GM21825 (cell line): ENCODE measurements at regions not wholly inside any gene's neighbourhood (a gene's known extent, or its start where the extent isn't known, plus 50 kb on each side); places are given as distances from the start of the nearest gene placed in this dataset.
A peak's percentile ranks its signal among the peaks of the same experiment; 100 is the strongest.
"Not testable (repeated sequence)": the region's sequence is repeated elsewhere in the genome, so short reads cannot be mapped to it uniquely, and the experiment has no call there.

Experiments used
- ATAC-seq: cut with Tn5 transposase; IDR thresholded peaks from one replicate; pipeline ENCODE4 v1.9.1; 2021; ENCODE audit warnings: mild to moderate bottlenecking, moderate library complexity; ENCODE audit not compliant: unreplicated experiment

GRCh38 chr11:43053638-43054412 lies 258.0 kb upstream of the API5 start:
- ATAC-seq: no peak

- ATAC-seq: no peak
Measured at GRCh38 chr11:43067681-43068080, 244.1 kb upstream of the API5 start.

- ATAC-seq: no peak
Measured at GRCh38 chr11:43071338-43071737, 240.5 kb upstream of the API5 start.

- no peak for ATAC-seq
Measured at GRCh38 chr11:43072096-43072495, 239.7 kb upstream of the API5 start.

- no peak for ATAC-seq
Measured at GRCh38 chr11:43072911-43073310, 238.9 kb upstream of the API5 start.

- no peak for ATAC-seq
Measured at GRCh38 chr11:43074810-43075209, 237.0 kb upstream of the API5 start.

- no peak for ATAC-seq
Measured at GRCh38 chr11:43101113-43101512, 210.7 kb upstream of the API5 start.

- no peak for ATAC-seq
Measured at GRCh38 chr11:43116071-43116470, 195.7 kb upstream of the API5 start.

GRCh38 chr11:43119275-43119970 lies 192.4 kb upstream of the API5 start:
- no peak for ATAC-seq

GRCh38 chr11:43122546-43122945 lies 189.2 kb upstream of the API5 start:
- no peak for ATAC-seq

- no peak for ATAC-seq
Measured at GRCh38 chr11:43123443-43123842, 188.4 kb upstream of the API5 start.

GRCh38 chr11:43124272-43124935 lies 187.4 kb upstream of the API5 start:
- no peak for ATAC-seq

- no peak for ATAC-seq
Measured at GRCh38 chr11:43129329-43129728, 182.5 kb upstream of the API5 start.

GRCh38 chr11:43130616-43131015 lies 181.2 kb upstream of the API5 start:
- ATAC-seq: no peak

GRCh38 chr11:43135966-43136534 lies 175.7 kb upstream of the API5 start:
- ATAC-seq: no peak

GRCh38 chr11:43138621-43139140 lies 173.1 kb upstream of the API5 start:
- ATAC-seq: no peak

- ATAC-seq: peak; percentile 96
Measured at GRCh38 chr11:43145653-43146052, 166.1 kb upstream of the API5 start.

- no peak for ATAC-seq
Measured at GRCh38 chr11:43150697-43151096, 161.1 kb upstream of the API5 start.

- ATAC-seq: no peak
Measured at GRCh38 chr11:43164831-43165230, 147.0 kb upstream of the API5 start.

GRCh38 chr11:43165393-43165792 lies 146.4 kb upstream of the API5 start:
- ATAC-seq: not testable (repeated sequence)

GRCh38 chr11:43168241-43168640 lies 143.6 kb upstream of the API5 start:
- ATAC-seq: not testable (repeated sequence)
